ENCODE measurements at regions not wholly inside any gene's neighbourhood (a gene's known extent, or its start where the extent isn't known, plus 50 kb on each side); places are given as distances from the start of the nearest gene placed in this dataset.

- DNase-seq (ENCODE audit: low read depth), result no peak
Measured at GRCh38 chr10:112871021-112871420, 79.0 kb upstream of the TCF7L2 start.

DNA sequence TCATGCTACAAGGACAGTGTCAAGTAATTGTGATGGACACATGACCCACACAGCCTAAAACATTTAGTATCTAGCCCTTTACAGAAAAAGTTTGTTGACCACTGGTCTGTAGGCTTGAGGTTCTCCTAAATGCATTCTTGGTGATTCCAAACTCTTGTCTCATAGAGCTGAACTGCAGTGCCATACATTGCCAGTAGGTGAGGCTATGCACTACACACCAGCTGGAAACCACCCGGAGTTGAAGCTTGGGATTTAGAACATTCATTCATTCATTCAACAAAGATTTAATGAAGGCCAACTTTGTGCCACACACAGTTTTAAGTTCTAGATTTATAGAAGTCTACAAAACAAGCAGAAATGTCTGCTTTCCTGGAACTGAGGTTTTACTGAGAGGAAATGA lies 77.3 kb upstream of the TCF7L2 start:
- DNase-seq (ENCODE audit: low read depth), result no peak

- DNase-seq (ENCODE audit: low read depth), result no peak
Measured at GRCh38 chr10:112873541-112873940, 76.5 kb upstream of the TCF7L2 start.

- DNase-seq (ENCODE audit: low read depth), result no peak
Measured at GRCh38 chr10:112874982-112875381, 75.1 kb upstream of the TCF7L2 start.

- peak; percentile 50 for DNase-seq (ENCODE audit: low read depth)
Measured at GRCh38 chr10:112875476-112876267, 74.4 kb upstream of the TCF7L2 start.

DNA sequence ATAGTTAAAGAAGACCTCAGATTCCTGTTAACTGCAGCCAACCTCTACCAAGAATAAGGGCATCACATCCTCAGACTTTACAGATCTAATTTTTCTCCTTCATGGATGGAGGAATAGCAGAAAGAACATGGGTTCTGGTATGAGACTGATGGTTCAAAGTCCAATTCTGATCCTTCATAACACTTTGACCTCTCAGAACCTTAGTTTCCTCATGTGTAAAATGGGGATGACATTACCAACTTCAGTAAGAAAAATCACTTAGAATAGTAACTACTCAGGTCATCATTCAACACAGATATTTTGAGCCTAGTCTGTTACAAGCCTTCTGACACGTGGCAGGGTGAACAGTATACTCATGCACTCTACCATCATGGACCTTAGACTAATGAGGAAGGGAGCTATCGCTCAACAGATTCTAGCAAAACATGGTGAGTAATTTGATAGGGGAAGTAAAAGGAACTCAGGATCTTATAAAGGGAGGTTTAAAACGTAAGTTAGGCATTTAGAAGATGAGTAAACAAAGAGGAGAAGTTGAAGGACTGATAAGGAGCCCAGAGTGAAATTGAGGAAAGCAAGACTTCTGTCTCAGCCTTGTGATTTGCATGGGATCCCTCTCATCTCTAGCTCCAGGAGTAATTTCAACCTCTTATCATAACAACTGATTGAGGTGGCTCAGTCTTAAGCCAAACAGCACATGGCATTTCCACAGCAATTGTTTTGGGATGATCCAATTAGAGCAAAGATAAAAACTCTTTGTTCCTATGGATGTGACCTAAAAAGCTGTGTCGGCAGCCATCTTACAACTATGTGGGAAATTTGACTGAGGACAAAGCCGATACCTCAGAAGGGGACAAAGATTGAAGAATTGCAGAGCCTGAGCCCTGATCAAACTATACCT lies 69.2 kb upstream of the TCF7L2 start:
- no peak for DNase-seq (ENCODE audit: low read depth)

DNA sequence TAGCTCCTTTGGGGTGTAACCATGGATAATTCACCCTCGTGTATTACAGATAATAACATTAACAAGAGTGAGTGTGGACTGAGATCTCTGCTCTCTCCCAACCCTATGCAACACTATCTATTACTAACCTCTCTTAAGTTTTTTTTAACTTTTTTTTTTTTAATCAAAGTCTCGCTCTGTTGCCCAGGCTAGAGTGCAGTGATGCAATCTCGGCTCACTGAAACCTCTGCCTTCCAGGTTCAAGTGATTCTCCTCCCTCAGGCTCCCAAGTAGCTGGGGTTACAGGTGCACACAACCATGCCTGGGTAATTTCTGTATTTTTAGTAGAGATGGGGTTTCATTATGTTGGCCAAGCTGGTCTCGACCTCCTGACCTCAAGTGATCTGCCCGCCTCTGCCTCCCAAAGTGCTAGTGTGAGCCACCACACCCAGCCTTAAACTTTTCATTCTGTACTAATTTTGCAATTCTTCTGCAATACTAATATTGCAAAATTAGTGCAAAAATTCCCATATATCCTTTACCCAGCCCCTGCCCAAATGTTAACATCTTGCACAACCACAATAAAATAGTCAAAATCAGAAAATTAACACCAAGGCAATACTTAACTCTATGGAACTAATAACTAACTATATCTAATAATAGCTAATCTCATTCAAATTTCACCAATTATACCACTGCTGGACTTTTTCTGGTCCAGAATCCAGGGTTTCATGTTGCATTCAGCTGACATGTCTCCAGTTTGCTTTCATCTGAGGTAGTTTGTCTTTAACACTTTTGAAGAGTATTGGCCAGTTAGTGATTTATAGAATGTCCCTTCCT lies 66.5 kb upstream of the TCF7L2 start:
- DNase-seq (ENCODE audit: low read depth), result no peak

DNA sequence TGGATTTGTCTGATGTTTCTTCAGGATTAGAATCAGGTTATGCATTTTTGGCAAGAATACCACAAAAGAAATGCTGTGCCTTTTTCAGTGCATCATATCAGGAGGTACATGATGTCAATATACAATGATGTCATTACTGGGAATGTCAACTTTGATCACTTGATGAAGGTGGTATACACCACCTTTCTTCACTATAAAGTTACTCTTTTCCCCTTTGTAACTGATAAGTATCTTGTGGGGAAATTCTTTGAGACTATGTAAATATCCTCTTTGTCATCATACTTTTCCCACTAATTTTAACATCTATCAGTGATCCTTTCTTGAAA lies 65.9 kb upstream of the TCF7L2 start:
- DNase-seq (ENCODE audit: low read depth), result no peak

DNA sequence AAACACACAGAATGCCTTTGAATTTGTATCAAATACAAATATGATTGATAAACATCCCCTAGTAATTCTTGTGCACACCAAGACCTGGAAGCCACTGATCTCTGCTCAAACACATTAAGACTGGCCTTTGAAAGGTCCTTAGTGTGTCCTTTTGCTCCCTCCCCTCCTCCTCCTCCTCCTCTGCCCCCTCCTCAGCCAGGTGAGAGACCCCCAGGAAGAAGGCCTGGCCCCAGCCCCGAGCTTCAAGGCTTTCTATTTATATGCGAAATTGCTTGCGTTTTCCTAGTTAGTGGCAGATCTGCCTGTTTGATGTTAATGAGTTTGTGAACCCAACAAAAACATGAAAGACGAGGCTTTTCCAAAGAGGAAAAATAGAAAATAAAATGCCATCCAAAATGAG lies 63.6 kb upstream of the TCF7L2 start:
- DNase-seq (ENCODE audit: low read depth), result no peak

DNA sequence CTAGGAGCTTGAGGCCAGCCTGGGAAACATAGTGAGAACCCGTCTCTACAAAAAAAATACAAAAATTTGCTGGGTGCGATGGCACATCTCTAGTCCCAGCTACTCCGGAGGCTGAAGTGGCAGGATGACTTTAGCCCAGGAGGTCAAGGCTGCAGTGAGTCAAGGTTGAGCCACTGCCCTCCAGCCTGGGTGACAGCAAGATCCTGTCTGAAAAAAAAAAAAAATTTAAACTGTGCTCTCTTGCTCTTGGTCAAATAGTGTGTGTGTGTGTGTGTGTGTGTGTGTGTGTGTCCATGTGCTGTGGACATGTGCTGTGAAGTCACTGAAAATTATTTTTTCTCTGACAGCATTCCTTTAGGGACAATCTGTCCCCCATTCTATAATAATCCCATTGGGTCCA lies 62.1 kb upstream of the TCF7L2 start:
- peak; percentile 16 for DNase-seq (ENCODE audit: low read depth)

- DNase-seq (ENCODE audit: low read depth), result no peak
Measured at GRCh38 chr10:112895292-112895691, 54.8 kb upstream of the TCF7L2 start.

DNA sequence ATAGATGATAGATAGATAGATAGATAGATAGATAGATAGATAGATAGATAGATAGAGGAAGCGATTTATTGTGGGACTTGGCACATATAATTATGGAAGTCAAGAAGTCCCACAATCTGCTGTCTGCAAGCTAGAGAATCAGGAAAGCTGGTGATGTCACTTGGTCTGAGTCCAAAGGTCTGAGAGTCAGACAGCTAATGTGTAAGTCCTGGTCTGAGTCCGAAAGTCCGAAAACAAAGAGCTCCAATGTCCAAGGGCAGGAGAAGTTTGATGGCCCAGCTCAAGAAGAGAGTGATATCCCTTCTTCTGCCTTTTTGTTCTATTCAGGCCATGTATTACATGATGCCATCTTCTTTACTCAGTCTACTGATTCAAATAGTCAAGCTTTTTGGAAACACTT lies 53.8 kb upstream of the TCF7L2 start:
- no peak for DNase-seq (ENCODE audit: low read depth)

GRCh38 chr10:112896722-112897121 lies 53.3 kb upstream of the TCF7L2 start:
- peak; percentile 25 for DNase-seq (ENCODE audit: low read depth)

DNA sequence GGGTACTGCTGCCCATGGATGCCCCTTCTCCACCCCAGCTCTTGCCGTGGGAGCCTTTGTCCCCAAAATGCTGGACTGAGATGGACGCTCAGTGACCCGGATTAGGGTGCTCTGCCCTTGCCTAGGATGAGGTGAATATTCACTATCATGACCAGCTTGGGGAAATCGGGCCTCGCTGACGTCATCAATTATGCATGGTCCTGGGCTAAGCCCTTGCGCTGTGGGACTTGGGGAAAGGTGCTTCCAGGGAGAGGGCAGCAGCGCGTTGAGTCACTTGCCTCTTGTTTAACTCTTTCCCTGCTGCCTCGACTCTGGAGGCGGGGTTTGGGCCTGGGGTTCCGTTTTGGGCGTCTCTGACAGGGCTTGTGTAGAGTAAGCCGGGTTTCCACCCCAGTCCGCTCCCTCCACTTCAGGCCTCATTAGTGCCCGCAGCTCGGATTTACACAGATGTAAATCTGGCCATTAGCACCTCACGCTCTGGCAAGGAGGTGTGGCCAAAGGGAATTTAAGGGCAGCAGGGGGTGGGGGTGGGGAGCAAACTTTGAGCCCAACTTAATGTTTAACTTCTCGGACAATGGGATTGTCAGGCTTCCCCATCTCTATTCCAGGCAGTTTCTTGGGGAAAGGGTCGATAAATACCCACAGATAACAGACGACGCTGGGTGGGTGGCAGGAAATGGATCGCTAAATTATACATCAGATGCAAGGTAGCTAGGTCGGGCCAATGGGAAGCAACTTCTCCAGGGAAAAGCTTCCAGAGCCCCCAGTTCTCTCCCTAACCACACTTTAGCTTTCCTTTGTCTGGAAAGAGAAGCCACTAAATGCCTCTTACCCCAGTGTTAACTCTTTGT lies 51.3 kb upstream of the TCF7L2 start:
- DNase-seq (ENCODE audit: low read depth), result no peak

GRCh38 chr10:112899391-112900065 lies 50.5 kb upstream of the TCF7L2 start:
- DNase-seq (ENCODE audit: low read depth), result no peak
